Endothelial cell of umbilical vein (primary cell): ENCODE measurements at regions not wholly inside any gene's neighbourhood (a gene's known extent, or its start where the extent isn't known, plus 50 kb on each side); places are given as distances from the start of the nearest gene placed in this dataset.

Source experiments
- BruUV-seq: library from RNA; stranded (reverse); fragments of 400-500 nt; replicated peaks from 2 replicates; lab custom pipeline; 2021; lab: Mats Ljungman, UMichigan
- CTCF ChIA-PET: fragments of 300-600, 350-600 bp; sonication (Branson Sonifier 250); formaldehyde crosslinking; loops from one replicate; lab custom pipeline; 2021; ENCODE audit warnings: antibody characterized with exemption, inconsistent platforms; lab: Charles Lee
- POLR2A ChIA-PET: fragments of 300-600, 350-600 bp; sonication (Branson Sonifier 250); formaldehyde crosslinking; loops from one replicate; lab custom pipeline; 2021; ENCODE audit warnings: antibody characterized with exemption, inconsistent platforms; lab: Charles Lee
- DNase-seq: peaks from one replicate; pipeline ENCODE4 v3.0.0-alpha.2; 2011; ENCODE audit warnings: low read depth, low spot score
- FAIRE-seq: peaks from 2 replicates; lab custom pipeline; 2011; peaks lifted over from hg19 to GRCh38; lab: Jason Lieb, UNC
- H2AFZ ChIP-seq: 2 replicates; pipeline ENCODE4 v1.6.0; 2012; ENCODE audit warnings: low read depth, low read length, control low read depth, inconsistent platforms
- H3K27ac ChIP-seq: 2 replicates; pipeline ENCODE4 v1.5.1; 2011; ENCODE audit warnings: low read depth, mild to moderate bottlenecking, control low read depth, low read length, moderate library complexity; ENCODE audit not compliant: insufficient read depth
- H3K27me3 ChIP-seq, 2 experiments: 2 replicates each; pipeline versions ENCODE4 v1.6.0 to v1.6.1; 2011; ENCODE audit warnings: low read length in 2 of 2, mixed read lengths in 1 of 2; ENCODE audit not compliant: control insufficient read depth in 2 of 2, insufficient read depth in 2 of 2
- H3K36me3 ChIP-seq, 2 experiments: 2 replicates in 1 of 2; 3 replicates in 1 of 2; pipeline ENCODE4 v1.5.1; 2011; ENCODE audit warnings: low read length in 2 of 2, mild to moderate bottlenecking in 1 of 2, moderate library complexity in 1 of 2; ENCODE audit not compliant: control insufficient read depth in 2 of 2, insufficient read depth in 2 of 2; ENCODE audit errors: extremely low read depth in 1 of 2
- H3K4me1 ChIP-seq: 3 replicates; pipeline ENCODE4 v1.5.1; 2011; ENCODE audit warnings: mild to moderate bottlenecking, low read length; ENCODE audit not compliant: control insufficient read depth, insufficient read depth; ENCODE audit errors: extremely low read depth
- H3K4me2 ChIP-seq: 2 replicates; pipeline ENCODE4 v1.6.1; 2011; ENCODE audit warnings: low read length, control low read depth, mixed read lengths; ENCODE audit not compliant: insufficient read depth
- H3K4me3 ChIP-seq, 3 experiments: fragments of 200-600 bp in 1 of 3; sonication (generic), shearing (Covaris generic) in 1 of 3; replicated peaks in 1 of 3; 2 replicates each; pipeline ENCODE4 v1.5.1; 2011 to 2016; ENCODE audit warnings: control low read depth in 3 of 3, low read length in 3 of 3, mild to moderate bottlenecking in 2 of 3, inconsistent platforms in 1 of 3, low read depth in 1 of 3, moderate library complexity in 1 of 3; ENCODE audit not compliant: insufficient read depth in 1 of 3
- H3K79me2 ChIP-seq: 2 replicates; pipeline ENCODE4 v1.6.0; 2012; ENCODE audit warnings: low read length, inconsistent platforms; ENCODE audit not compliant: control insufficient read depth, insufficient read depth
- H3K9ac ChIP-seq: replicated peaks from 2 replicates; pipeline ENCODE3; 2011; ENCODE audit warnings: low read length, control low read depth; ENCODE audit not compliant: insufficient read depth; ENCODE audit errors: extremely low read depth
- H3K9me1 ChIP-seq: replicated peaks from 3 replicates; pipeline ENCODE4 v1.6.0; 2011; ENCODE audit warnings: mild to moderate bottlenecking, low read length; ENCODE audit not compliant: control insufficient read depth, insufficient read depth; ENCODE audit errors: extremely low read depth
- H3K9me3 ChIP-seq: replicated peaks from 2 replicates; pipeline ENCODE4 v1.5.1; 2012; ENCODE audit warnings: low read length, inconsistent platforms; ENCODE audit not compliant: control insufficient read depth, insufficient read depth
- H4K20me1 ChIP-seq: replicated peaks from 2 replicates; pipeline ENCODE3; 2011; ENCODE audit warnings: mild to moderate bottlenecking, low read length; ENCODE audit not compliant: control insufficient read depth, insufficient read depth; ENCODE audit errors: extremely low read depth
- CTCF ChIP-seq, 2 donors: IDR thresholded peaks; 1 replicate in 1 of 2; 2 replicates in 1 of 2; pipeline ENCODE4 v1.5.1; 2011; ENCODE audit warnings: low read length in 2 of 2, mild to moderate bottlenecking in 2 of 2, moderate library complexity in 2 of 2, control low read depth in 1 of 2, inconsistent platforms in 1 of 2, low read depth in 1 of 2; ENCODE audit not compliant: insufficient read depth in 1 of 2; ENCODE audit errors: extremely low read depth in 1 of 2
- EZH2 ChIP-seq: IDR thresholded peaks from 2 replicates; pipeline ENCODE4 v1.6.1; 2012; ENCODE audit warnings: borderline replicate concordance, low read depth, mild to moderate bottlenecking, moderate library complexity, low read length, inconsistent platforms; ENCODE audit not compliant: severe bottlenecking
- MYC ChIP-seq: IDR thresholded peaks from one replicate; pipeline ENCODE4 v1.6.1; 2011; ENCODE audit warnings: mild to moderate bottlenecking, low read depth, low read length
- POLR2A ChIP-seq: IDR thresholded peaks from 2 replicates; pipeline ENCODE4 v1.6.1; 2012; ENCODE audit warnings: low read depth, mild to moderate bottlenecking, control low read depth, low read length
- POLR2AphosphoS5 ChIP-seq: IDR thresholded peaks from 2 replicates; pipeline ENCODE4 v1.6.1; 2012; ENCODE audit warnings: low read depth, mild to moderate bottlenecking, control low read depth, low read length, moderate library complexity; ENCODE audit not compliant: insufficient read depth
- dilution Hi-C: fragments of 300-500 bp; cut with MboI; formaldehyde crosslinking; loops from one replicate; pipeline ENCODE4 v1.15.0; 2019; ENCODE audit warnings: low sequenced_read_pairs; ENCODE audit not compliant: extremely low pct_ligation_motif_present
- intact Hi-C: fragments of 100-400 bp; cut with micrococcal nuclease; formaldehyde crosslinking; loops from one replicate; pipeline ENCODE4 v1.10.0; 2022

GRCh38 chr20:55166063-55166462, 690.7 kb downstream of the DOK5 start:
- Histone ChIP-seq H3K9me3 (no peaks in the 10 kb centered on the region), H3K4me1 (no peaks in the 10 kb centered on the region), H3K4me3 (no peak overlapping the region), H3K27me3 (no peaks in the 10 kb centered on the region), H2AFZ (no peak overlapping the region), H3K9me1 (no peaks in the 10 kb centered on the region), H4K20me1 (no peaks in the 10 kb centered on the region), H3K36me3 (no peaks in the 10 kb centered on the region), H3K27ac (no peak overlapping the region), H3K79me2 (no peaks in the 10 kb centered on the region), H3K9ac (no peak overlapping the region), H3K4me2 (no peak overlapping the region)
- no TSS peak for BruUV-seq
- CTCF ChIA-PET, result no interaction called here
- no peak for TF ChIP-seq MYC
- TF ChIP-seq CTCF (IDR thresholded peaks at IDR 0.05; ENCODE audit: extremely low read depth in 1 of 2, insufficient read depth in 1 of 2, low read depth in 1 of 2, low read length in 2 of 2), result no peak
- TF ChIP-seq EZH2, result no peak
- dilution Hi-C loops (no loop called here), intact Hi-C loops (no loop called here)
- POLR2A ChIA-PET, result no interaction called here
- DNase-seq (no peak), FAIRE-seq (no peak)

- Histone ChIP-seq H3K79me2 (no peaks in the 10 kb centered on the region), H3K9me3 (no peaks in the 10 kb centered on the region), H3K27ac (no peak overlapping the region), H3K36me3 (no peaks in the 10 kb centered on the region), H3K9ac (no peak overlapping the region), H4K20me1 (no peaks in the 10 kb centered on the region), H3K4me3 (no peak overlapping the region), H2AFZ (no peak overlapping the region), H3K4me2 (no peak overlapping the region), H3K27me3 (no peaks in the 10 kb centered on the region), H3K4me1 (no peaks in the 10 kb centered on the region), H3K9me1 (no peaks in the 10 kb centered on the region)
- no TSS peak for BruUV-seq
- dilution Hi-C loops, result no loop called here
- TF ChIP-seq POLR2A, result no peak
- TF ChIP-seq EZH2, result no peak
- TF ChIP-seq POLR2AphosphoS5, result no peak
- DNase-seq (no peak), FAIRE-seq (no peak)
- intact Hi-C loops, result no loop called here
- ChIA-PET POLR2A (no interaction called here), CTCF (no interaction called here)
Observed at GRCh38 chr20:55160996-55161395, 685.6 kb downstream of the DOK5 start.
